IMR-90 (cell line): ENCODE measurements at regions not wholly inside any gene's neighbourhood (a gene's known extent, or its start where the extent isn't known, plus 50 kb on each side); places are given as distances from the start of the nearest gene placed in this dataset.
A peak's percentile ranks its signal among the peaks of the same experiment; 100 is the strongest.

Experiments
- ATAC-seq: fragments of 200-7000 bp; cut with Tn5 transposase; 2 replicates; pipeline ENCODE4 v1.9.1; 2020; ENCODE audit warnings: low read depth, mild to moderate bottlenecking, moderate library complexity
- BruUV-seq: library from RNA; stranded (reverse); fragments of 400-500 nt; replicated peaks from 2 replicates; lab custom pipeline; 2021; lab: Mats Ljungman, UMichigan
- CTCF ChIA-PET: fragments of 300-600 bp; formaldehyde crosslinking; extraction: SDS; loops from one replicate; lab custom pipeline; 2021; ENCODE audit warnings: antibody characterized with exemption; lab: Yijun Ruan, JAX
- POLR2A ChIA-PET: fragments of 300-600 bp; sonication (Branson Sonifier 250); formaldehyde crosslinking; loops from one replicate; lab custom pipeline; 2022; ENCODE audit warnings: antibody characterized with exemption; ENCODE audit not compliant: unreplicated experiment; lab: Charles Lee
- DNase-seq: peaks from one replicate; pipeline ENCODE4 v3.0.0; 2013
- H2AFZ ChIP-seq: replicated peaks from 2 replicates; pipeline ENCODE3; 2013; ENCODE audit warnings: low read length, mild to moderate bottlenecking; ENCODE audit not compliant: poor library complexity
- H2AK5ac ChIP-seq: 2 replicates; pipeline ENCODE4 v1.6.1; 2013; ENCODE audit warnings: low read depth, low read length, inconsistent platforms
- H2AK9ac ChIP-seq: replicated peaks from 2 replicates; pipeline ENCODE3; 2013; ENCODE audit warnings: mild to moderate bottlenecking, low read depth, low read length, moderate library complexity; ENCODE audit not compliant: poor library complexity
- H2BK120ac ChIP-seq: 2 replicates; pipeline ENCODE4 v1.6.1; 2013; ENCODE audit warnings: low read depth, low read length, inconsistent platforms
- H2BK15ac ChIP-seq: 3 replicates; pipeline ENCODE4 v1.6.1; 2013; ENCODE audit warnings: low read depth, low read length, inconsistent platforms
- H2BK20ac ChIP-seq: 2 replicates; pipeline ENCODE4 v1.6.1; 2013; ENCODE audit warnings: low read depth, mild to moderate bottlenecking, inconsistent platforms, low read length, moderate library complexity
- H2BK5ac ChIP-seq: 2 replicates; pipeline ENCODE4 v1.6.1; 2013; ENCODE audit warnings: mild to moderate bottlenecking, low read depth, low read length, inconsistent platforms; ENCODE audit not compliant: poor library complexity, severe bottlenecking
- H3K14ac ChIP-seq: replicated peaks from 2 replicates; pipeline ENCODE4 v1.6.1; 2013; ENCODE audit warnings: low read depth, low read length, inconsistent platforms
- H3K18ac ChIP-seq: 2 replicates; pipeline ENCODE4 v1.6.1; 2013; ENCODE audit warnings: low read depth, low read length, control low read depth
- H3K23ac ChIP-seq: 2 replicates; pipeline ENCODE4 v1.6.1; 2013; ENCODE audit warnings: low read depth, low read length, inconsistent platforms
- H3K27ac ChIP-seq: 2 replicates; pipeline ENCODE4 v1.5.1; 2013; ENCODE audit warnings: mild to moderate bottlenecking, control low read depth, low read length; ENCODE audit not compliant: insufficient read depth
- H3K27me3 ChIP-seq: 2 replicates; pipeline ENCODE4 v1.6.1; 2013; ENCODE audit warnings: low read length; ENCODE audit not compliant: control insufficient read depth, insufficient read depth
- H3K36me3 ChIP-seq: 2 replicates; pipeline ENCODE4 v1.6.1; 2013; ENCODE audit warnings: low read length, mixed read lengths; ENCODE audit not compliant: control insufficient read depth, insufficient read depth
- H3K4ac ChIP-seq: 2 replicates; pipeline ENCODE4 v1.6.1; 2013; ENCODE audit warnings: low read depth, low read length, inconsistent platforms
- H3K4me1 ChIP-seq: 2 replicates; pipeline ENCODE4 v1.6.1; 2013; ENCODE audit warnings: low read length, mixed read lengths; ENCODE audit not compliant: control insufficient read depth, insufficient read depth
- H3K4me2 ChIP-seq: 2 replicates; pipeline ENCODE4 v1.6.1; 2013; ENCODE audit warnings: low read depth, mild to moderate bottlenecking, control low read depth, low read length, moderate library complexity
- H3K4me3 ChIP-seq: 2 replicates; pipeline ENCODE4 v1.5.1; 2013; ENCODE audit warnings: low read depth, mild to moderate bottlenecking, control low read depth, low read length, moderate library complexity; ENCODE audit not compliant: insufficient read depth
- H3K56ac ChIP-seq: 2 replicates; pipeline ENCODE4 v1.6.1; 2013; ENCODE audit warnings: low read length, inconsistent platforms; ENCODE audit not compliant: insufficient read depth; ENCODE audit errors: extremely low read depth
- H3K79me1 ChIP-seq, 2 experiments: 2 replicates each; pipeline ENCODE4 v1.6.1; 2013; ENCODE audit warnings: low read length in 2 of 2, inconsistent platforms in 1 of 2, low read depth in 1 of 2
- H3K9ac ChIP-seq: 2 replicates; pipeline ENCODE4 v1.6.1; 2013; ENCODE audit warnings: low read depth, low read length, control low read depth
- H3K9me1 ChIP-seq: 2 replicates; pipeline ENCODE4 v1.6.1; 2013; ENCODE audit warnings: low read length, inconsistent platforms; ENCODE audit not compliant: insufficient read depth
- H3K9me3 ChIP-seq: 2 replicates; pipeline ENCODE4 v1.6.1; 2013; ENCODE audit warnings: low read length; ENCODE audit not compliant: control insufficient read depth, insufficient read depth
- H4K20me1 ChIP-seq: 2 replicates; pipeline ENCODE4 v1.6.1; 2013; ENCODE audit warnings: low read length, inconsistent platforms; ENCODE audit not compliant: insufficient read depth
- H4K5ac ChIP-seq: 2 replicates; pipeline ENCODE4 v1.6.1; 2013; ENCODE audit warnings: mild to moderate bottlenecking, low read depth, low read length, control low read depth
- H4K8ac ChIP-seq, 2 experiments: 2 replicates each; pipeline ENCODE4 v1.6.1; 2013; ENCODE audit warnings: low read depth in 2 of 2, low read length in 2 of 2, control low read depth in 1 of 2, inconsistent platforms in 1 of 2
- H4K91ac ChIP-seq: 2 replicates; pipeline ENCODE4 v1.6.1; 2013; ENCODE audit warnings: low read depth, low read length, inconsistent platforms; ENCODE audit not compliant: insufficient read depth
- RFX5 ChIP-seq: IDR thresholded peaks from 2 replicates; pipeline ENCODE4 v1.8.0; 2012; ENCODE audit warnings: low read depth, mild to moderate bottlenecking, low read length, moderate library complexity
- WGBS, 2 experiments: methylation state at CpG; one replicate each; pipeline versions ENCODE4 v1.1.5 to v1.1.7; 2013; ENCODE audit warnings: missing lambda C conversion rate in 2 of 2; ENCODE audit not compliant: insufficient read length in 1 of 2; ENCODE audit errors: extremely low coverage in 2 of 2; 5-methylcytosine and 5-hydroxymethylcytosine counted together
- dilution Hi-C: fragments of 300-500 bp; cut with HindIII; formaldehyde crosslinking; loops from one replicate; pipeline ENCODE4 v1.14.3; 2018; ENCODE audit warnings: low sequenced_read_pairs; ENCODE audit not compliant: unreplicated experiment
- in situ Hi-C: fragments of 300-500 bp; cut with MboI; formaldehyde crosslinking; loops from 3 replicates; pipeline ENCODE4 v1.14.3; 2019; ENCODE audit warnings: low sequenced_read_pairs, inconsistent platforms, mixed read lengths
- intact Hi-C: fragments of 100-400 bp; cut with micrococcal nuclease; formaldehyde crosslinking; loops from 2 replicates; pipeline ENCODE4 v1.10.0; 2022
- TF ChIP-seq, protein P1 (sequence below): conservative IDR thresholded peaks from 2 replicates; pipeline ENCODE4 v1.5.1; 2012; ENCODE audit warnings: mild to moderate bottlenecking, low read depth, low read length, improper control_type of control experiment

DNA sequence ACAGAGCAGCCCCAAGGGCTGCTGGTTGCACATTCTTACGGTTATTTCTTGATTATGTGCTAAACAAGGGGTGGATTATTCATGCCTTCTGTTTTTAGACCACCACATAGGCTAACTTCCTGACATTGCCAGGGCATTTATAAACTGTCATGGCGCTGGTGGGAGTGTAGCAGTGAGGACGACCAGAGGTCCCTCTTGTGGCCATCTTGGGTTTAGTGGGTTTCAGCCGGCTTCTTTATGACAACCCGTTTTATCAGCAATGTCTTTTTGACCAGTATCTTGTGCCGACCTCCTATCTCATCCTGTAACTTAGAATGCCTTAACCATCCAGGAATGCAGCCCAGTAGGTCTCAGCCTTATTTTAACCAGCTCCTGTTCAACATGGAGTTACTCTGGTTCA, 212.4 kb upstream of the GRID2 start:
- 44% methylated on average over 2 of the region's 6 CpGs; no CpG with 5 or more reads in 1 of the 2 experiments for WGBS, 2 experiments
- no peak for TF ChIP-seq RFX5
- TF ChIP-seq, protein P1, sequence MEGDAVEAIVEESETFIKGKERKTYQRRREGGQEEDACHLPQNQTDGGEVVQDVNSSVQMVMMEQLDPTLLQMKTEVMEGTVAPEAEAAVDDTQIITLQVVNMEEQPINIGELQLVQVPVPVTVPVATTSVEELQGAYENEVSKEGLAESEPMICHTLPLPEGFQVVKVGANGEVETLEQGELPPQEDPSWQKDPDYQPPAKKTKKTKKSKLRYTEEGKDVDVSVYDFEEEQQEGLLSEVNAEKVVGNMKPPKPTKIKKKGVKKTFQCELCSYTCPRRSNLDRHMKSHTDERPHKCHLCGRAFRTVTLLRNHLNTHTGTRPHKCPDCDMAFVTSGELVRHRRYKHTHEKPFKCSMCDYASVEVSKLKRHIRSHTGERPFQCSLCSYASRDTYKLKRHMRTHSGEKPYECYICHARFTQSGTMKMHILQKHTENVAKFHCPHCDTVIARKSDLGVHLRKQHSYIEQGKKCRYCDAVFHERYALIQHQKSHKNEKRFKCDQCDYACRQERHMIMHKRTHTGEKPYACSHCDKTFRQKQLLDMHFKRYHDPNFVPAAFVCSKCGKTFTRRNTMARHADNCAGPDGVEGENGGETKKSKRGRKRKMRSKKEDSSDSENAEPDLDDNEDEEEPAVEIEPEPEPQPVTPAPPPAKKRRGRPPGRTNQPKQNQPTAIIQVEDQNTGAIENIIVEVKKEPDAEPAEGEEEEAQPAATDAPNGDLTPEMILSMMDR, result peak; percentile 27; the same call in 1 of the 2 replicates
- no peaks in the 10 kb centered on the region for H3K79me1 ChIP-seq
- dilution Hi-C loops (no loop called here), in situ Hi-C loops (no loop called here), intact Hi-C loops (loop anchor here (2.0 kb wide), 1 partner anchor 1775 kb away; no protein-coding TSS in a partner anchor)
- H3K18ac ChIP-seq, result no peak overlapping the region
- H2AFZ ChIP-seq, result no peak overlapping the region
- H2BK15ac ChIP-seq, result no peak overlapping the region
- BruUV-seq, result no TSS peak
- H3K4me2 ChIP-seq, result no peak overlapping the region
- no peaks in the 10 kb centered on the region for H3K4me1 ChIP-seq
- no peak overlapping the region for H2AK9ac ChIP-seq
- no peak overlapping the region for H2BK120ac ChIP-seq
- H3K4me3 ChIP-seq, result no peak overlapping the region
- H3K27ac ChIP-seq, result no peak overlapping the region
- no peak overlapping the region for H4K91ac ChIP-seq
- H4K20me1 ChIP-seq, result no peaks in the 10 kb centered on the region
- no peak overlapping the region for H2BK20ac ChIP-seq
- ChIA-PET CTCF (no interaction called here), POLR2A (no interaction called here)
- no peak overlapping the region for H4K8ac ChIP-seq
- H3K9ac ChIP-seq, result no peak overlapping the region
- no peaks in the 10 kb centered on the region for H3K36me3 ChIP-seq
- H2BK5ac ChIP-seq, result no peak overlapping the region
- H3K27me3 ChIP-seq, result no peaks in the 10 kb centered on the region
- no peak overlapping the region for H2AK5ac ChIP-seq
- H3K56ac ChIP-seq, result no peak overlapping the region
- ATAC-seq (peak; percentile 66), DNase-seq (no peak)
- no peak overlapping the region for H3K14ac ChIP-seq
- no peak overlapping the region for H3K4ac ChIP-seq
- no peak overlapping the region for H3K23ac ChIP-seq
- no peaks in the 10 kb centered on the region for H3K9me3 ChIP-seq
- no peaks in the 10 kb centered on the region for H3K9me1 ChIP-seq
- H4K5ac ChIP-seq, result no peak overlapping the region
